M059J (cell line): ENCODE measurements at regions not wholly inside any gene's neighbourhood (a gene's known extent, or its start where the extent isn't known, plus 50 kb on each side); places are given as distances from the start of the nearest gene placed in this dataset.
A peak's percentile ranks its signal among the peaks of the same experiment; 100 is the strongest.
"Not testable (repeated sequence)": the region's sequence is repeated elsewhere in the genome, so short reads cannot be mapped to it uniquely, and the experiment has no call there.

ENCODE experiments used
- DNase-seq: peaks from one replicate; pipeline ENCODE4 v3.0.0-alpha.2; 2012; ENCODE audit warnings: low read depth

GRCh38 chr1:170375082-170375723, 156.8 kb upstream of the GORAB start:
- no peak for DNase-seq

- no peak for DNase-seq
These were observed 155.1 kb upstream of the GORAB start for GRCh38 chr1:170376801-170377385.

- no peak for DNase-seq
These were observed 154.5 kb upstream of the GORAB start for GRCh38 chr1:170377440-170377839.

GRCh38 chr1:170377896-170378634, 153.9 kb upstream of the GORAB start:
- DNase-seq = no peak

- no peak for DNase-seq
These were observed 146.2 kb upstream of the GORAB start for GRCh38 chr1:170385750-170386149.

- DNase-seq = peak; percentile 8
These were observed 143.5 kb upstream of the GORAB start for GRCh38 chr1:170388489-170388888.

GRCh38 chr1:170395149-170395548, 136.8 kb upstream of the GORAB start:
- peak; percentile 63 for DNase-seq

GRCh38 chr1:170397061-170397460, 134.9 kb upstream of the GORAB start:
- peak; percentile 8 for DNase-seq

GRCh38 chr1:170402476-170403311, 129.3 kb upstream of the GORAB start:
- peak; percentile 6 for DNase-seq

GRCh38 chr1:170407138-170407537, 124.8 kb upstream of the GORAB start:
- DNase-seq = no peak

- DNase-seq = no peak
These were observed 124.4 kb upstream of the GORAB start for GRCh38 chr1:170407581-170407980.

GRCh38 chr1:170410401-170411166, 121.4 kb upstream of the GORAB start:
- peak; percentile 79 for DNase-seq

- DNase-seq = peak; percentile 5
These were observed 116.8 kb upstream of the GORAB start for GRCh38 chr1:170414989-170415709.

- DNase-seq = peak; percentile 13
These were observed 116.1 kb upstream of the GORAB start for GRCh38 chr1:170415710-170416372.

- no peak for DNase-seq
These were observed 107.6 kb upstream of the GORAB start for GRCh38 chr1:170424346-170424745.

GRCh38 chr1:170426596-170426995, 105.4 kb upstream of the GORAB start:
- DNase-seq = no peak

GRCh38 chr1:170427002-170427401, 105.0 kb upstream of the GORAB start:
- not testable (repeated sequence) for DNase-seq

- DNase-seq = peak; percentile 6
These were observed 95.0 kb upstream of the GORAB start for GRCh38 chr1:170436928-170437327.

- peak; percentile 65 for DNase-seq
These were observed 86.9 kb upstream of the GORAB start for GRCh38 chr1:170445096-170445495.

GRCh38 chr1:170448661-170449158, 83.3 kb upstream of the GORAB start:
- no peak for DNase-seq
